ENCODE measurements at regions not wholly inside any gene's neighbourhood (a gene's known extent, or its start where the extent isn't known, plus 50 kb on each side); places are given as distances from the start of the nearest gene placed in this dataset.
"Not testable (repeated sequence)": the region's sequence is repeated elsewhere in the genome, so short reads cannot be mapped to it uniquely, and the experiment has no call there.

DNA sequence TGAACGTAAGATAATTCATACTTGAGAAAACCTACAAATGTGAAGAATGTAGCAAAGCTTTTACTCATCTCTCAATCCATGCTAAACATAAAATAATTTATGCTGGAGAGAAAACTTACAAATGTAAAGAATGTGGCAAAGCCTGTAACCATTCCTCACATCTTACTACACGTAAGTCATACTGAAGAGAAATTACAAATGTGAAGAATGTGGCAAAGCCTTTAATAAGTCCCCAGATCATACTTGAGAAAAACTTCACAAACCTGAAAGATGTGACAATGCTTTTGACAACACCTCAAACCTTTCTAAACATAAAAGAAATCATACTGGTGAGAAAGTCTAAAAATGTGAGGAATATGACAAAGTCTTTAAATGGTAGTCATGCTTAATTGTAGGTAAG lies 89.4 kb downstream of the ZNF675 start:
- Histone ChIP-seq H3K36me3 (ENCODE audit: control insufficient read depth in 1 of 2, insufficient read depth in 2 of 2, low read length in 2 of 2) (no peaks in the 10 kb centered on the region), H3K27me3 (ENCODE audit: low read depth, low read length) (no peaks in the 10 kb centered on the region), H3K27ac (ENCODE audit: low read length) (no peak overlapping the region), H3K9me3 (ENCODE audit: control insufficient read depth in 1 of 2, low read length in 2 of 2) (peaks cover 0 to 4% of the 10 kb centered on the region in 2 donors), H3K4me3 (ENCODE audit: low read depth in 1 of 2, low read length in 2 of 2) (no peak overlapping the region), H3K4me1 (ENCODE audit: control insufficient read depth in 1 of 2, insufficient read depth in 2 of 2, low read length in 2 of 2) (no peaks in the 10 kb centered on the region)

DNA sequence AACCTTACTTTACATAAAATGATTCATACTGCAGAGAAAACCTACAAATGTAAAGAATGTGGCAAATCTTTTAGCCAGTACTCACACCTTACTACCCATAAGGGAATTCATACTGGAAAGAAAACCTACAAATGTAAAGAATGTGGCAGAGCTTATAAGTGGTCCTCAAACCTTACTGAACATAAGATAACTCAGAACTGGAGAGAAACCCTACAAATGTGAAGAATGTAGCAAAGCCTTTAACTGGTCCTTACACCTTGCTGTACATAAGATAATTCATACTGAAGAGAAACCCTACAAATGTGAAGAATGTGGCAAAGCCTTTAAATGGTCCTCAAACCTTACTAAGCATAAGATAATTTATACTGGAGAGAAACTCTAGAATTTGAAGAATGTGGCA lies 90.1 kb downstream of the ZNF675 start:
- Histone ChIP-seq H3K4me1 (ENCODE audit: control insufficient read depth in 1 of 2, insufficient read depth in 2 of 2, low read length in 2 of 2) (no peaks in the 10 kb centered on the region), H3K4me3 (ENCODE audit: low read depth in 1 of 2, low read length in 2 of 2) (no peak overlapping the region), H3K27ac (ENCODE audit: low read length) (no peak overlapping the region), H3K36me3 (ENCODE audit: control insufficient read depth in 1 of 2, insufficient read depth in 2 of 2, low read length in 2 of 2) (no peaks in the 10 kb centered on the region), H3K9me3 (ENCODE audit: control insufficient read depth in 1 of 2, low read length in 2 of 2) (peaks cover 0 to 4% of the 10 kb centered on the region in 2 donors), H3K27me3 (ENCODE audit: low read depth, low read length) (no peaks in the 10 kb centered on the region)

DNA sequence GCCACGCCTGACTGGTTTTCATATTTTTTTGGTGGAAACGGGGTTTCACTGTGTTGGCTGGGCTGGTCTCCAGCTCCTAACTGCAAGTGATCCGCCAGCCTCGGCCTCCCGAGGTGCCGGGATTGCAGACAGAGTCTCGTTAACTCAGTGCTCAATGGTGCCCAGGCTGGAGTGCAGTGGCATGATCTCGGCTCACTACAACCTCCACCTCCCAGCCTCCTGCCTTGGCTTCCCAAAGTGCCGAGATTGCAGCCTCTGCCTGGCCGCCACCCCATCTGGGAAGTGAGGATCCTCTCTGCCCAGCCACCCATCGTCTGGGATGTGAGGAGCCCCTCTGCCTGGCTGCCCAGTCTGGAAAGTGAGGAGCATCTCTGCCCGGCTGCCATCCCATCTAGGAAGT lies 92.7 kb downstream of the ZNF675 start:
- not testable (repeated sequence) for H3K4me1 ChIP-seq (ENCODE audit: control insufficient read depth in 1 of 2, insufficient read depth in 2 of 2, low read length in 2 of 2); H3K27ac ChIP-seq (ENCODE audit: low read length); H3K9me3 ChIP-seq (ENCODE audit: control insufficient read depth in 1 of 2, low read length in 2 of 2); H3K27me3 ChIP-seq (ENCODE audit: low read depth, low read length); H3K4me3 ChIP-seq (ENCODE audit: low read depth in 1 of 2, low read length in 2 of 2); H3K36me3 ChIP-seq (ENCODE audit: control insufficient read depth in 1 of 2, insufficient read depth in 2 of 2, low read length in 2 of 2)

DNA sequence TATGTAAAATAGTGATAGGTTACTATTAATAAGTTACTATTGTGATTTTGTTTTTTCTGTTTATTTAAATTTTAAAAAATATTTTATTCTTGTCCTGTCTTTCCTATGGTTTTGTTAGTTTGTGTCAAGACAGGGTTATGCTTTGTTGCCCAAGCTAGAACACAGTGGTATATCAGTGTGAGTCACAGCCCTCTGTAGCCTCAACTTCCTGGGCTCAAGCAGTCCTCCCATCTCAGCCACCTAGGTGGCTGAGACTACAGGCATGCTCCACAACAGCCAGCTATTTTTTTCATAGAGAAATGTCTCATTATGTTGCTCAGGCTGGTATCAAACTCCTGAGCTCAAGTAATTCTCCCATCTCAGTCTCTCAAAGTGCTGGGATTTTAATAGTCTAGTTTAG lies 99.5 kb downstream of the ZNF675 start:
- H3K9me3 ChIP-seq (ENCODE audit: control insufficient read depth in 1 of 2, low read length in 2 of 2) = peaks cover 9 to 14% of the 10 kb centered on the region in 2 donors
- no peaks in the 10 kb centered on the region for H3K36me3 ChIP-seq (ENCODE audit: control insufficient read depth in 1 of 2, insufficient read depth in 2 of 2, low read length in 2 of 2)
- no peak overlapping the region for H3K4me3 ChIP-seq (ENCODE audit: low read depth in 1 of 2, low read length in 2 of 2)
- no peak overlapping the region for H3K27ac ChIP-seq (ENCODE audit: low read length)
- H3K27me3 ChIP-seq (ENCODE audit: low read depth, low read length) = no peaks in the 10 kb centered on the region
- no peaks in the 10 kb centered on the region for H3K4me1 ChIP-seq (ENCODE audit: control insufficient read depth in 1 of 2, insufficient read depth in 2 of 2, low read length in 2 of 2)

DNA sequence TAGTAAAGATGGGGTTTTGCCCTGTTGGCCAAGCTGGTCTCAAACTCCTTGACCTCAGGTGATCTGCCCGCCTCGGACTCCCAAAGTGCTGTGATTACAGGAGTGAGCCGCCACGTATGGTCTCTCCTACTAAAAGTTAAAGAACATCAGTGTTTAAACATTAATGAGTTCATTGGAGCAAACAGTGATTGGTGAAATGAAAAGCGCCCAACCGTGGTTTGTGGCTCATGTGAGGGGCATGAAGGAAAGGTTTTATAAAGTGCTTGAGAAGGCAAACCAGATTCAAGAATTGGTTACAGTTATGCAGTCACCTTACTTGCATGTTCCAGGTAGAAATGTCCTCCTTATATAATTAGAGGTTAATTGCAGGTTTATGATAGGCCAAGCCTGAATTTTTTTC lies 109.5 kb downstream of the ZNF675 start:
- Histone ChIP-seq H3K9me3 (ENCODE audit: control insufficient read depth in 1 of 2, low read length in 2 of 2) (peaks cover 0 to 11% of the 10 kb centered on the region in 2 donors), H3K4me3 (ENCODE audit: low read depth in 1 of 2, low read length in 2 of 2) (no peak overlapping the region), H3K36me3 (ENCODE audit: control insufficient read depth in 1 of 2, insufficient read depth in 2 of 2, low read length in 2 of 2) (no peaks in the 10 kb centered on the region), H3K27ac (ENCODE audit: low read length) (no peak overlapping the region), H3K27me3 (ENCODE audit: low read depth, low read length) (no peaks in the 10 kb centered on the region), H3K4me1 (ENCODE audit: control insufficient read depth in 1 of 2, insufficient read depth in 2 of 2, low read length in 2 of 2) (no peaks in the 10 kb centered on the region)

DNA sequence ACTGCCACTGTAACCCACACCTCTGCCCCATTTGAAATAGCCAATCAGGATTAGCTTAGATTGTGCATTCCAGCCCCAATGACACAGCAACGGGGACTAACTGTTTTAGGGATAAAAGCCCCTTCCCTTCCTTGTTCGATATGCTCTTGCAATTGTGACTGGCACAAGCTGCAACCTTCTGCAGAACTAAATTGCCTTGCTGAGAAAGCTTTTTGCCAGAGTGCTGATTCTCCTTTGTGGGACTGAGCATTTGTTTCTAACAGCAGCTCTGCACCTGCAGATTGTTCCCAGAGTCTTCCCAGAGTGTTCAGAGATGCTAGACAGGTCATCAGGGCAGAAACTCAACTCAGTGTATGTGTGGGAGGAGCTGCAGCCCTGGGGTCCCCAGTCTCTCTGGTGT lies 115.8 kb downstream of the ZNF675 start:
- Histone ChIP-seq H3K27ac (ENCODE audit: low read length) (no peak overlapping the region), H3K4me1 (ENCODE audit: control insufficient read depth in 1 of 2, insufficient read depth in 2 of 2, low read length in 2 of 2) (no peaks in the 10 kb centered on the region), H3K4me3 (ENCODE audit: low read depth in 1 of 2, low read length in 2 of 2) (peak overlapping the region in 1 of 2 donors; percentile 4), H3K36me3 (ENCODE audit: control insufficient read depth in 1 of 2, insufficient read depth in 2 of 2, low read length in 2 of 2) (no peaks in the 10 kb centered on the region), H3K27me3 (ENCODE audit: low read depth, low read length) (no peaks in the 10 kb centered on the region), H3K9me3 (ENCODE audit: control insufficient read depth in 1 of 2, low read length in 2 of 2) (peaks cover 0 to 26% of the 10 kb centered on the region in 2 donors)

DNA sequence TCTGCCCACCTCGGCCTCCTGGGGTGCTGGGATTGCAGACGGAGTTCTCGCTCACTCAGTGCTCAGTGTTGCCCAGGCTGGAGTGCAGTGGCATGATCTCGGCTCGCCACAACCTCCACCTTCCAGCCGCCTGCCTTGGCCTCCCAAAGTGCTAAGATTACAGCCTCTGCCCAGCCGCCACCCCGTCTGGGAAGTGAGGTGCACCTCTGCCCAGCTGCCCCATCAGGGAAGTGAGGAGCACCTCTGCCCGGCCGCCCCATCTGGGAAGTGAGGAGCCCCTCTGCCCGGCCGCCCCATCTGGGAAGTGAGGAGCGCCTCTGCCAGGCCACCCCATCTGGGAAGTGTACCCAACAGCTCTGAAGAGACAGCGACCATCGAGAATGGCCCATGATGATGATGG lies 118.9 kb downstream of the ZNF675 start:
- H3K4me3 ChIP-seq (ENCODE audit: low read depth in 1 of 2, low read length in 2 of 2); H3K27me3 ChIP-seq (ENCODE audit: low read depth, low read length); H3K4me1 ChIP-seq (ENCODE audit: control insufficient read depth in 1 of 2, insufficient read depth in 2 of 2, low read length in 2 of 2); H3K36me3 ChIP-seq (ENCODE audit: control insufficient read depth in 1 of 2, insufficient read depth in 2 of 2, low read length in 2 of 2); H3K27ac ChIP-seq (ENCODE audit: low read length): not testable (repeated sequence)
- H3K9me3 ChIP-seq (ENCODE audit: control insufficient read depth in 1 of 2, low read length in 2 of 2) = peaks cover 0 to 18% of the 10 kb centered on the region in 2 donors

DNA sequence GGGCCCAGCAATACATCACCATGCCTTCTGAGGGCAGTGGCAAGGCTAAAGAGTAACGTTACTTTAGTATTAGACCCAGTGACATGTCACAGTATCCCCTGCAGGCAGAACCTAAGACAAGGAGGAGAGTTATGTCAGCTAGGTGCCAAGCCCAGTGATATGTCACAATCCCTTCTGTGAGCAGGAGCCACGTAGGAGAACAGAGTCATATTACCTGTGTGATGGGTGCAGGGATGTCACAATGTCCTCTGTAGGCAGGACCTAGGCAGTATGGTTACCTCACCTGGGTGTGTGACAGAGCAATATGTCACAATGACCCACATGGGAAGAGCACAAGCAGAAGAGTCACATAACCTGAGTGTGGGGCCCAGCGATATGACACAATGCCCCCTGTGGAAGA lies 121.8 kb downstream of the ZNF675 start:
- peaks cover 0 to 6% of the 10 kb centered on the region in 2 donors for H3K9me3 ChIP-seq (ENCODE audit: control insufficient read depth in 1 of 2, low read length in 2 of 2)
- H3K36me3 ChIP-seq (ENCODE audit: control insufficient read depth in 1 of 2, insufficient read depth in 2 of 2, low read length in 2 of 2) = no peaks in the 10 kb centered on the region
- no peaks in the 10 kb centered on the region for H3K27me3 ChIP-seq (ENCODE audit: low read depth, low read length)
- H3K4me1 ChIP-seq (ENCODE audit: control insufficient read depth in 1 of 2, insufficient read depth in 2 of 2, low read length in 2 of 2) = no peaks in the 10 kb centered on the region
- no peak overlapping the region for H3K4me3 ChIP-seq (ENCODE audit: low read depth in 1 of 2, low read length in 2 of 2)
- no peak overlapping the region for H3K27ac ChIP-seq (ENCODE audit: low read length)

DNA sequence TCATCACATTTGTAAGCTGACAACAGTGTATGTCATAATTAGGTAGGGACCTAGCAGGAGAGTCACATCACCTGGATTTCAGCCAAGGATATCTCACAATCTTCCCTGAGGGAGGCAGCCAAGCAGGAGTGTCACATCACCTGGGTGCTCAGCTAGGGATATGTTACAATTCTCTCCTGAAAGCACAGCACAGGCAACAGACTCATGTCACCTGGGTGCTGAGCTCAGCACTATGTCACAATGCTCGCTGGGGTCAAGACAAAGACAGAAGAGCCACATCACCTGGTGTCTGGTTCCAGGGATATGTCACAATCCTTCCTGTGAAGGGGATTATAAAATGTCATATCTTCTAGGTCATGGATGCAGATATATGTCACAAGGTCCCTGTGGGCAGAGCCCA lies 123.7 kb downstream of the ZNF675 start:
- Histone ChIP-seq H3K36me3 (ENCODE audit: control insufficient read depth in 1 of 2, insufficient read depth in 2 of 2, low read length in 2 of 2) (no peaks in the 10 kb centered on the region), H3K9me3 (ENCODE audit: control insufficient read depth in 1 of 2, low read length in 2 of 2) (no peaks in the 10 kb centered on the region), H3K27me3 (ENCODE audit: low read depth, low read length) (no peaks in the 10 kb centered on the region), H3K4me1 (ENCODE audit: control insufficient read depth in 1 of 2, insufficient read depth in 2 of 2, low read length in 2 of 2) (no peaks in the 10 kb centered on the region), H3K4me3 (ENCODE audit: low read depth in 1 of 2, low read length in 2 of 2) (no peak overlapping the region), H3K27ac (ENCODE audit: low read length) (no peak overlapping the region)

DNA sequence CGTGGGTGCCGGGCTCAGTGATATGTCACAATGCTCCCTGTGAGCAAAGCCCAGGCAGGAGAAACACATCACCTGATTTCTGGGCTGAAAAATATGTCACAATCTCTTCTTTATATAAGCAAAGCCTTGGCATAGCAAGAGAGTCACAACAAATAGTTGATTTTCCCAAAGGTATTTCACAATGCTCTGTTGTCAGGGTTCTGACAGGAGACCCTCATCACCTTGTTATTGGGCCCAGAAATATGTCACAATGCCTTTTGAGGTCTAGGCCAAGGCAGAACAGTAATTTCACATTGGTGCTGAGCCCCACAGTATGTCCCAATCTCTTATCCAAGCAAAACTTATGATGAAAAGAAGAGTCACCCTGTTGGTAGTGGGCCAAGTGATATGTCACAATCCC lies 125.7 kb downstream of the ZNF675 start:
- Histone ChIP-seq H3K4me3 (ENCODE audit: low read depth in 1 of 2, low read length in 2 of 2) (no peak overlapping the region), H3K27ac (ENCODE audit: low read length) (no peak overlapping the region), H3K27me3 (ENCODE audit: low read depth, low read length) (no peaks in the 10 kb centered on the region), H3K36me3 (ENCODE audit: control insufficient read depth in 1 of 2, insufficient read depth in 2 of 2, low read length in 2 of 2) (no peaks in the 10 kb centered on the region), H3K4me1 (ENCODE audit: control insufficient read depth in 1 of 2, insufficient read depth in 2 of 2, low read length in 2 of 2) (no peaks in the 10 kb centered on the region), H3K9me3 (ENCODE audit: control insufficient read depth in 1 of 2, low read length in 2 of 2) (no peaks in the 10 kb centered on the region)

DNA sequence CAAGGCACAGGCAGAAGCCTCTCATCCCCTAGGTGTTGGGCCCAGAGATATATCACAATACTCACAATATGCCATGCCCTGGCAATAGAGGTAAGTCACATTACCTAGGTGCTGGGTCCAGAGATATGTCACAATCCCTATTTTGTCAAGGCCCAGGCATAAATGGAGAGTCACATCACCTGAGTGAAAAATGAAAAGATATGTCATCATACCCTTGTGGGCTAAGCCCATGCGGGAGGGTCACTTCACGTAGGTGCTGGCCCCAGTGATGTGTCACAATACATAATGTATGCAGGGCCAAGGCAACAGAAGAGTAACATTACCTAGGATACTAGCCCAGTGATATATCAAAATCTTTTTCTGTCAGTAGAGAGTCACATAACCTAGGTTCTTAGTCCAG lies 127.0 kb downstream of the ZNF675 start:
- H3K36me3 ChIP-seq (ENCODE audit: control insufficient read depth in 1 of 2, insufficient read depth in 2 of 2, low read length in 2 of 2) = no peaks in the 10 kb centered on the region
- H3K4me3 ChIP-seq (ENCODE audit: low read depth in 1 of 2, low read length in 2 of 2) = no peak overlapping the region
- H3K27me3 ChIP-seq (ENCODE audit: low read depth, low read length) = no peaks in the 10 kb centered on the region
- no peaks in the 10 kb centered on the region for H3K4me1 ChIP-seq (ENCODE audit: control insufficient read depth in 1 of 2, insufficient read depth in 2 of 2, low read length in 2 of 2)
- H3K27ac ChIP-seq (ENCODE audit: low read length) = no peak overlapping the region
- no peaks in the 10 kb centered on the region for H3K9me3 ChIP-seq (ENCODE audit: control insufficient read depth in 1 of 2, low read length in 2 of 2)

DNA sequence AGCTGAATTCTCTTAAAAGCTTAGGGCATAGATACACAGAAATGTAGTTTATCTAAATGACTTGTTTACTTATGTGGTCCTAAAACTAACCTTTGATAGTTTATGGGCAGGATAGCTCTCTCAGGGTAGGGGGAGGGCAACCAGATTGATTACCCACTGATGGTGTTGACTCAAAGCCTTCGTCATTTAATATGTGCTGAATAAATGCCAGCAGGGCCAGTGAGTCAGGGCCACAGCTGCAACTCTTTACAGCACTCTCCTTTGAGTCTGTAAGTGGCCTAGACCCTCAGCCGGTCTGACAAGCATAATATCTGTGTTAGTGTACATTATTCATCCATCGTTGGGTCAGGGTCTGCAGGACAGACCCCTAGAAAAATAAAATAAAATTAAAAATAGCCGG lies 128.5 kb downstream of the ZNF675 start:
- Histone ChIP-seq H3K9me3 (ENCODE audit: control insufficient read depth in 1 of 2, low read length in 2 of 2) (no peaks in the 10 kb centered on the region), H3K4me3 (ENCODE audit: low read depth in 1 of 2, low read length in 2 of 2) (no peak overlapping the region), H3K4me1 (ENCODE audit: control insufficient read depth in 1 of 2, insufficient read depth in 2 of 2, low read length in 2 of 2) (no peaks in the 10 kb centered on the region), H3K27ac (ENCODE audit: low read length) (no peak overlapping the region), H3K27me3 (ENCODE audit: low read depth, low read length) (no peaks in the 10 kb centered on the region), H3K36me3 (ENCODE audit: control insufficient read depth in 1 of 2, insufficient read depth in 2 of 2, low read length in 2 of 2) (no peaks in the 10 kb centered on the region)
